ENCODE measurements at regions not wholly inside any gene's neighbourhood (a gene's known extent, or its start where the extent isn't known, plus 50 kb on each side); places are given as distances from the start of the nearest gene placed in this dataset.
A peak's percentile ranks its signal among the peaks of the same experiment; 100 is the strongest.

GRCh38 chr2:146898083-146898482 lies 946.7 kb upstream of the ACVR2A start:
- no peak for DNase-seq (ENCODE audit: low read depth, low spot score)

GRCh38 chr2:146894514-146894913 lies 950.3 kb upstream of the ACVR2A start:
- DNase-seq (ENCODE audit: low read depth, low spot score) = no peak

GRCh38 chr2:146893500-146894041 lies 951.3 kb upstream of the ACVR2A start:
- no peak for DNase-seq (ENCODE audit: low read depth, low spot score)

GRCh38 chr2:146890491-146890890 lies 954.3 kb upstream of the ACVR2A start:
- DNase-seq (ENCODE audit: low read depth, low spot score) = no peak

GRCh38 chr2:146879882-146880281 lies 964.9 kb upstream of the ACVR2A start:
- no peak for DNase-seq (ENCODE audit: low read depth, low spot score)

- DNase-seq (ENCODE audit: low read depth, low spot score) = no peak
Measured at GRCh38 chr2:146874260-146874658, 970.6 kb upstream of the ACVR2A start.

- DNase-seq (ENCODE audit: low read depth, low spot score) = no peak
Measured at GRCh38 chr2:146873646-146874259, 971.1 kb upstream of the ACVR2A start.

- no peak for DNase-seq (ENCODE audit: low read depth, low spot score)
Measured at GRCh38 chr2:146873056-146873455, 971.8 kb upstream of the ACVR2A start.

GRCh38 chr2:146870691-146871090 lies 974.1 kb upstream of the ACVR2A start:
- no peak for DNase-seq (ENCODE audit: low read depth, low spot score)

- no peak for DNase-seq (ENCODE audit: low read depth, low spot score)
Measured at GRCh38 chr2:146869328-146869727, 975.5 kb upstream of the ACVR2A start.

GRCh38 chr2:146868051-146868450 lies 976.8 kb upstream of the ACVR2A start:
- DNase-seq (ENCODE audit: low read depth, low spot score) = no peak

- no peak for DNase-seq (ENCODE audit: low read depth, low spot score)
Measured at GRCh38 chr2:146867477-146867986, 977.3 kb upstream of the ACVR2A start.

- DNase-seq (ENCODE audit: low read depth, low spot score) = no peak
Measured at GRCh38 chr2:146853741-146854444, 990.9 kb upstream of the ACVR2A start.

- no peak for DNase-seq (ENCODE audit: low read depth, low spot score)
Measured at GRCh38 chr2:146852661-146853060, 992.2 kb upstream of the ACVR2A start.

GRCh38 chr2:146850746-146851145 lies 994.1 kb upstream of the ACVR2A start:
- DNase-seq (ENCODE audit: low read depth, low spot score) = no peak

- no peak for DNase-seq (ENCODE audit: low read depth, low spot score)
Measured at GRCh38 chr2:146847846-146848245, 997.0 kb upstream of the ACVR2A start.

- DNase-seq (ENCODE audit: low read depth, low spot score) = no peak
Measured at GRCh38 chr2:146844226-146844990, 1000.4 kb upstream of the ACVR2A start.

- no peak for DNase-seq (ENCODE audit: low read depth, low spot score)
Measured at GRCh38 chr2:146837857-146838256, 1007.0 kb upstream of the ACVR2A start.

- DNase-seq (ENCODE audit: low read depth, low spot score) = no peak
Measured at GRCh38 chr2:146826388-146826787, 1018.4 kb upstream of the ACVR2A start.

- peak; percentile 11 for DNase-seq (ENCODE audit: low read depth, low spot score)
Measured at GRCh38 chr2:146821836-146822316, 1023.0 kb upstream of the ACVR2A start.

GRCh38 chr2:146820672-146821071 lies 1024.2 kb upstream of the ACVR2A start:
- DNase-seq (ENCODE audit: low read depth, low spot score) = no peak

- no peak for DNase-seq (ENCODE audit: low read depth, low spot score)
Measured at GRCh38 chr2:146818122-146818521, 1026.7 kb upstream of the ACVR2A start.
